ENCODE measurements at regions not wholly inside any gene's neighbourhood (a gene's known extent, or its start where the extent isn't known, plus 50 kb on each side); places are given as distances from the start of the nearest gene placed in this dataset.
"Not testable (repeated sequence)": the region's sequence is repeated elsewhere in the genome, so short reads cannot be mapped to it uniquely, and the experiment has no call there.

GRCh38 chr6:80862756-80863155, 756.3 kb downstream of the BCKDHB start:
- DNase-seq = no peak

GRCh38 chr6:80860107-80860506, 753.6 kb downstream of the BCKDHB start:
- DNase-seq = no peak

GRCh38 chr6:80847973-80848372, 741.5 kb downstream of the BCKDHB start:
- not testable (repeated sequence) for DNase-seq

GRCh38 chr6:80832337-80832736, 725.9 kb downstream of the BCKDHB start:
- DNase-seq = no peak

GRCh38 chr6:80793411-80793810, 686.9 kb downstream of the BCKDHB start:
- no peak for DNase-seq

- DNase-seq = no peak
Measured at GRCh38 chr6:80792151-80792550, 685.7 kb downstream of the BCKDHB start.

- no peak for DNase-seq
Measured at GRCh38 chr6:80789912-80790570, 683.6 kb downstream of the BCKDHB start.

- not testable (repeated sequence) for DNase-seq
Measured at GRCh38 chr6:80783271-80783670, 676.8 kb downstream of the BCKDHB start.

GRCh38 chr6:80771941-80772340, 665.5 kb downstream of the BCKDHB start:
- DNase-seq = peak; percentile 61

- no peak for DNase-seq
Measured at GRCh38 chr6:80769106-80769505, 662.6 kb downstream of the BCKDHB start.

- DNase-seq = peak; percentile 74
Measured at GRCh38 chr6:80767808-80768207, 661.3 kb downstream of the BCKDHB start.

- no peak for DNase-seq
Measured at GRCh38 chr6:80744213-80744612, 637.7 kb downstream of the BCKDHB start.

GRCh38 chr6:80742481-80742880, 636.0 kb downstream of the BCKDHB start:
- no peak for DNase-seq

- no peak for DNase-seq
Measured at GRCh38 chr6:80733641-80734040, 627.2 kb downstream of the BCKDHB start.

- no peak for DNase-seq
Measured at GRCh38 chr6:80728830-80729229, 622.4 kb downstream of the BCKDHB start.

- no peak for DNase-seq
Measured at GRCh38 chr6:80728101-80728750, 621.8 kb downstream of the BCKDHB start.

- no peak for DNase-seq
Measured at GRCh38 chr6:80725156-80725930, 618.9 kb downstream of the BCKDHB start.

- DNase-seq = no peak
Measured at GRCh38 chr6:80720824-80721223, 614.4 kb downstream of the BCKDHB start.

- DNase-seq = no peak
Measured at GRCh38 chr6:80714513-80714912, 608.0 kb downstream of the BCKDHB start.

- no peak for DNase-seq
Measured at GRCh38 chr6:80698459-80698858, 592.0 kb downstream of the BCKDHB start.

GRCh38 chr6:80696268-80696667, 589.8 kb downstream of the BCKDHB start:
- no peak for DNase-seq

GRCh38 chr6:80690551-80691131, 584.2 kb downstream of the BCKDHB start:
- DNase-seq = no peak

GRCh38 chr6:80689716-80690395, 583.4 kb downstream of the BCKDHB start:
- DNase-seq = no peak

Data from islet precursor cell (in vitro differentiated cells).